ENCODE measurements at regions not wholly inside any gene's neighbourhood (a gene's known extent, or its start where the extent isn't known, plus 50 kb on each side); places are given as distances from the start of the nearest gene placed in this dataset.
A peak's percentile ranks its signal among the peaks of the same experiment; 100 is the strongest.

DNA sequence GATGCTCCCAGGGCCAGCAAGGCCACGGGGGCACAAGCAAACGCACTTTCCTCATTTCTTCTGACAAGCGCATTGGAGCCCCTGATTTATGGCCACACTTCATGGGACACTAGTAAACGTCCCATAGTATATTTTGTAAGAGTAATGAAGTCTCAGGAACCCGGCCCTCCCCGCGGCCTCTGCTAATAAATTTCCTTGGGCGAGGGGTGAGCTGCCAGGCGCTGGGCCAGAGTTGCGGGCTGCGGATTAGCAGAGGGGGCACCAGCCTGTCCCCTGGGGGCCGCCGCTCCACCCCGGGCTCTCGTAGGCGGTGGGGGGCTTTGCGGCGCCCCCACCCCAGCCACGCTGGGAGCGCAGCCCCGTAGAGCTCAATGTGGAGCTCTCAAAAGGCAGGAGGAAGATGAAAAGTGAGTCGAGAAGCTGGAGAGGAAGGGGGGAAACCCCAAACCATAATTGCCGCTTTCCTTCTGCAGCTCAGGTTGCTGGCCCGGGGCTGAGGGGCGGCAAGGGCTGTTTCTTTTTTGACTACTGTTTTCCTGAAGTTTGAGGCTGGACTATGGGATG is 173.6 kb downstream of the CDC5L start:
- DNase-seq: peak; percentile 55

DNA sequence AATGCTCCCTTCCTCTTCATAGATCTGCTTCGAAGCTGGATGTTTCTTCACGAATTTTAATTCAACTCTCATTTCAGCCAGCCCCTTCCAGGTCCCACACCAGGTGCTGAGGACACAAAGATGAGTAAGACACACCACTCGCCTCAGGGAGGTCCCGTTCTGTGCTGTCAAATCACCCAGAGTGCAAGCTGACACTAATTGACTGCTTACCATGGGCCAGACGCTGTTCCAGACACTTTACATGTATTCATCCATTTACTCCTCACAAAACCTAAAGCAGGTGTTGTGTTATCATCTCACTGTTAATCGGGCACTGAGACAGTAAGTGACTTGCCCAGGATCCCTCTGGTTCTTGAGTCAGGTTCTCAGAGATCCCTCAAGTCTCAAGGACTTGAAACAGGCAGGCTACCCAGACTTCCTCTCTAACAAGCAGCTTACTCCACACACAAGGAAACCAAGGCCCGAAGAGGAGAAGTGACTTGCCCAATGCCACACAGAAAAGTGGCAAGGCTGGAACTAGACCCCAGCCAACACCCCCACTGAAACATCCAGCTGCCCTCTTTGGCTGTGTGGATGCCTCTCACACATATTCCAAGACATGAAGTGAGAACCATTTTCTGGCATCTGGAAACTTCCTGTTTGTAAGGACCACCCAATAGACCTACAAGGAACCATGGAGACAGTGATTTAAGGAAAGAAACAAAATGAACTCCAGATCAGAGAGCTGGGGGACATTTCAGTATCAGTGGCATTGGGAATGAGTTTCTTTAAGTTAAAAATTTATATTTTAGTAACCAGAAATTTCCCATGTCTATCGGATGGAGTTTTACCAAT is 174.5 kb downstream of the CDC5L start:
- no peak for DNase-seq

DNA sequence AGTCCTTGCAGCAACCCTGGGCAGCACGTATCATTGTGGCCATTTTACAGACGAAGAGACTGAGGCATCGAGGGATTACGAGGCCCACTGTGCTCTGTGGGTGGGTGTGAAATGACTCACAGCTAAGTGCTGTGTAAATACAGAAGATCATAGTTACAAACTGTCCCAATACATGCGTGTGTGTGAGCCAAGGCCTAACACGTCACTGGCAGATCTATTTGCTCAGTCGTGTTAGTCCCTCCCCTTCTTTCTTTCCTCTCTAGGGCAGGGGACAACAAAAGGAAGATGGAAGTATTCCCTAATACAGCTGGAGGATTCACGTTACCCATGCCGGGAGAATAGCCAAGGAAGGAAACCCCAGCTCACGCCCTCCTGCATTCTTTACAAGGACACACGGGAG is 175.9 kb downstream of the CDC5L start:
- no peak for DNase-seq

DNA sequence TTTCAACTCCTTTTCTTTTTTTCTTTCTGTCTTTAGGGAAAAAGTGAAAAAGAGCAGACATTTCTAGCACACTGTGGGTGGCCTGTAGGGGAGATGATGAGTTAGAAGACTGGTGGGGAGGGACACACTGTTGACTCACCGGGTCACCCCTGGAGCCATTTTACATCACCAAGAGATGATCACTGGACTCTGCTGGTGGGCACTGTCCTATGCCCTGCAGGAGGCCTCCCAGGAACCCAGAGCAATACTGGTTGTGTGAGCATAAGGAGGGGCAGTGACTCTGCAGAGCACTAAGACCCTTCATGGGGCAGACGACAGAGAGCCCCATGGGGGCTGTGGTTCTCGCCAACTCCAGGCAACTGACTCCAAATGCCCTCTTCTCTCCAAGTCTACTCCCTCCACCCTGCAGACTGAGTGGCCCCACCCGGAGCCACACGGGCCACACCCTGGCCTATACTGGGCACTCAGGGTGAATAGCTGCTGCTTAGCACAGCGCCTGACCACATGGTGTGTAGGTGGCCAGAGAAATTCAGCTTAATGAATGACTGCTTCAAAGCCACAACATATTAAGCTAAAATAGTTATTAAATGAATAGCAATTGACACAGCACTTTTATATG is 177.5 kb downstream of the CDC5L start:
- DNase-seq: peak; percentile 55

DNA sequence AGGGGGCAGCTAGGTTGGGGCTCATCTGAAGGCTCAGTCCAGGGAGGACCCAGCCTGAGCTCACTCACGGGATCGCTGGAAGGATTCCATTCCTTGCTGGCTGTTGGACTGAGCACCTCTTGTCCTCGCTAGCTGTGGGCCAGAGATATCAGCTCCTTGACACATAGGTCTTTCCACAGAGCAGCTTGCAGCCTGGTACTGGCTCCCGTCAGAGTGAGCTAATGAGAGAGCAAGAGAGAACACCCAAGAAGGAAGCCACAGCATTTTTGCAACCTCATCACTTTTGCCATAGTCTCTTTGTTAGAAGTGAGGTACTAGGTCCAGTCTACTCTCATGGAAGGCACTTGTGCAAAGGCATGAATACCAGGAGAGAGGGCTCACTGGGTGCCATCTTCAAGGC is 179.9 kb downstream of the CDC5L start:
- no peak for DNase-seq

DNA sequence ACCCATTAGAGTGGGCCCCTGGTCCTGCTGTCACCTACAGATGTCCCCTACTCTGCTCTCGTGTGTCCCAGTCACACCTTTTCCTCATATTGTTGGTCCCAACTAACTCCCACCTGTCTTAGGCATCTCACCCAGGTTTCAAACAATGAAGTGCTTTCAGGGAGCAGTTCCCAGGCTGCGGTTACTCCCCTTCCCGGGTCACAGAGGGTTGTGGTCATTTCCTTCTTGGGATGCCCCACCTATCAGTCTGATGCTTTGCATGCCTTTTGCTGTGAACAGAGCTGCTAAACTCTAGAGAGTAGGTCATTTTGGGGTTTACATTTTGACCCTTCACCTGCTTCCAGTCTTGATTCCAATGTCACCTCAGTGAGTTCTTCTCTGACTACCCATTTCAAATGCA is 181.6 kb downstream of the CDC5L start:
- DNase-seq: no peak

DNA sequence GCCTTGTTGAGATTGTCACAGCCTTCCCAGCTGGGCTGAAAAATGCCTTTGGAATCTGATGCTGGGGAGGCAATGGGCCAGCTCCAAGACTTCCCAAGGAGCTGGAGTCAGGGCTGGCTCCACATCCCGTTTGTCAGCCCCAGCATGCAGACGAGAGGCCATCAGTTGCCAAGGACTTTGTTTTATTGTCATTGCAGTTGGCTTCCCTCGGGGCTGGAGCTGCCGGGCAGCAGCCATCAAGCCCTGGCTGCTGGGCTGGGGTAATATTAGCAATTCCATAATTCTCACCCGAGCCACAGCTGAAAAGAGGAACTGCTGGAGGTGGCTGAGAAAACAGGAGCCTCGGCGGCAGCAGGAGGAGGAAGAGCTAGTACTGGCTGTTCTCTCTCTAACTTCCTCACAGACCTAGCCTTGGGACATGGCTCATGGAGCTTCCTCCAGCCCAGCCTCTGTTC is 182.5 kb downstream of the CDC5L start:
- peak; percentile 77 for DNase-seq

DNA sequence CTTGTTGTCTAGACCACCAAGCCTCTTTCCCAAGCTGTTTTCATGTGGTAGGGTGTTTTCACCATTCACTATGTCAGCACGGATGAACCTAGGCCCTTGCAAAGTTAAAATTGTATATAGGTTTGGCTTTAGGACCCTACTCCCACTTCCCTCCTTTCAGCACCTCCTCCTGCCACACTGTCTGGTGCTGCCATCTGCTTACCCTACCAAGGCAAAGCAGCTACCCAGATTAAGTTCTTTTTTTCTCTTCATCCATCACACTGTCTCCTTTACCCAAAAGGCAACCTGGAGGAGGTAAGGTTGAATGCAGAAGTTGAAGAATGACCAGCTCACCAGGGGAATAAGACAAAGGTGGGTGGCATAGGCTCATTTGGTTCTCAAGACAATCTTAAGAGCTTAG is 184.0 kb downstream of the CDC5L start:
- no peak for DNase-seq

DNA sequence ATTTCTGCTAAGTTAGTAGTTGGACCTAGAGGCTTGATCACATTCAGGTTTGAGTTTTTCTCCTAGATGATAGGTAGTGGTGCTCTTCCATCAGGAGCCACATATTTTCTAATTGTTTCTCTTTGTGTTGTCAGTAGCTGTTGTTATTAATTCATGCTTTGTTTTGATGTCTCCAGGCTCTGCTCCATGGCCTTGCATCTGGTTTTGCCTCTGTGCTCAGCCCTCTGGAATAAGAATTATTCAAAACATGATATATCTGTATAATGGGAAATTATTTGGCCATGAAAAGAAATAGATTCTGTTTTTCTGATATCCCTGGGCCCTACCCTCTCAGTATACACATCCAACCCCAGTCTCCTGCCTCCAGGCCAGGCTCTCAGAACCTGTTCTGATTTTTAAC is 184.8 kb downstream of the CDC5L start:
- no peak for DNase-seq

DNA sequence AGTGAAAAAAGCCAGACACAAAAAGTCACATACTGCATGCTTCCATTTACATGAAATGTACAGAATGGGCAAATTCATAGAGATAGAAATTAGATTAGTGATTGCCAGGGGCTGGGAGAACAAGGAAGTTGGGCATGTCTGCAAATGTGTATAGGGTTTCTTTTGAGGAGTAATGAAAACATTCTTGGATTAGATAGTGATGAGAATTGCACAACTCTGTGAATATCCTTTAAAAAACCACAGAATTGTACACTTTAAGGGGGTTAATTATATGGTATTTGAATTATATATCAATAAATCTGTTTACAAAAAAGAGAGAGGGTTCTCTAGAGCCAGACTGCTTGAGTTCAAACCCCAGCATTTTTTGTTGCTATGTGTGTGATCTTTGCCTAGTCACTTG is 188.1 kb downstream of the CDC5L start:
- DNase-seq: no peak

DNA sequence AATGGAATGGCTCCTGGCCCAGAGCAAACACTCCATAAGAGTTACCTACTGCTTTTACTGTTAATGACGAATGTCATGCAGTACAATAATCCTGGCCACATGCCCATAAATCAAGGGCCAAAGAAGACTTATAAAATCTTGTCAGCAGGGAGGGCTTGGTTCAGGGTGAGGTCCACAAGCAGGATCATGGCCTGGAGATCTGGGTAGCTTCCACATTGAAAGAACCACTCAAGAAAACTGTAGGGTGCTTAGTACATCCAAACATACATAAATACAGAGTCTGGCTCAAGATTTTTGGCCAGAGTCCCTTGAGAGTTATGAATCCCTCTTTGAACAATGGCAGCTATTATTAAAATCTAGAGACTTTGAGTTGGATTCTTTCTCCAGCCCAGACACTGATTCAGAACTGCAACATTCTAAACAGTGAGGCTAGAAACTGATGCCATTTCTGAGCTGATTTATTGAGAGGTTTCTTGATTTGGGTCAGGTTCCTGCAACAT is 188.7 kb downstream of the CDC5L start:
- DNase-seq: no peak

DNA sequence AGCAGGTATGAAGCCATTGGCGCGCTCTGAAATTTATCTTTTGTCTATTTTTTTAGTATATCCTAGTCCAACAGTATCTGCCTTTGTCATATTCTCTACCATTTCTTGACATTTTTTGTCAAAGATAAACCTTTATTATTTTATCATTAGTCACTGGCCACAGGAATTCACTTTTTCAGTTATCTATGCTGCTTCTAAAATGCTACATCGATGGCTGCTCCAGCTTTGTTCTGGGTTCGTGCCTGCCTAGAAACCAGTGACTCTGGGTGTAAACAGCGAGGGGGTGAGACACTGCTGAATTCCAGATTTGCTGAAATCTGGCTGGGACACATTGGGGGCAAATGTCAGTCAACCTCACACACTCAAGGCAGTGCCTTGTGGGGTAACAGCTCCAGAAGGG is 193.4 kb downstream of the CDC5L start:
- no peak for DNase-seq

DNA sequence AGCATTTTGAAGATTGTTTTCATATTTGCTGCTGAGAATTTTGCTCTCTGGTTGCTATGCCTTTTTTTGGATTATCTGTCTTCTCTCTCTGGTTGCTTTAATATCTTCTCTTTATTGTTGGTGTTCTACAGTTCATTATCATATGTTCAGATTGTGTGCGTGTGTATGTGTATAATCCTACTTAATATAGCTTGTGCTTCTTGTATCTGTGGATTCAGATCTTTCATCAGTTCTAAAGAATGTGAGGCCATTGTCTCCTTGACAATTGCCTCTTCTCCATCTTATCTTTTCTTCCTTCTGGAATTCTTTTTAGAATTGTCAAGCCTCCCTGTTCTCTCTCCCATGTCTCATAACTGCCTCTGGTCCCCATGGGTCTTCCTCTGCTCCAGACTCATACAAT is 195.4 kb downstream of the CDC5L start:
- DNase-seq: no peak

DNA sequence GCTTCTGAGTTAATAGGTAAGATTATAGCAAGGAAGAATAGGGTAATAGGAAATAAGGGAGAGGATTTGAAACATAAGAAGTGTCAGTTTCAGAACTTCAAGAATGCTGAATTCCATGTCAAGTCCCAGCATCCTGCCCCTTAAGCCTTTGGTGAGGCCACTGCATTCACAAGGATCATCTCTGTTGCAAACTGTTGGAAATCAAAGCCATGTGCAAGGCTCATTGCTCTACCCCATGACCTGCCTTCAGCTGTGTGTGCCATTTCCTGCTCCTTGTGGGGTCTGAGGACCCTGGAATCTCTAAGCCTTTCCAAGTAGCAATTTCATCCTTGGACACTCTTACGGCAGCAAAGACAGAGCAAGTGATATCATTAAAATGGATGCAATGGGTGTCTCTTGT is 203.0 kb downstream of the CDC5L start:
- no peak for DNase-seq

DNA sequence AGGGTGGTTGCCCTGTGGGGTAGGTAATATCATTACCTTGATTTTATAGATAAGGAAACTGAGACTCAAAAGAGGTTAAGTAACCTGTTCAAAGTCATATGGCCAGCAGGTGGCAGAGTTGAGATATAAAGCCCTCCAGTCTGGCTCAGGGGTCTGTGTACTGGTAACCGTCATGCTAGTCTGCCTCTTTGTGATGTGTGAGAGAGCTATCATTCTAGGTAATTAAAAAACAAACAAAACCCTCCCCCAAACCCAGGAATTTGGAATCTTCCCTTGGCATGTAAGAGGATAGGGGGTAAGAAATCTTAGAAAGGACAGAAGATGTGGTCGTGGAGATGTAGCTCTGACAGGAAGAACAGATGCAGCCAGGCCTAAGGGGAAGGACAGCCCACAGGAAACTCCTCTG is 206.0 kb downstream of the CDC5L start:
- DNase-seq: peak; percentile 47

DNA sequence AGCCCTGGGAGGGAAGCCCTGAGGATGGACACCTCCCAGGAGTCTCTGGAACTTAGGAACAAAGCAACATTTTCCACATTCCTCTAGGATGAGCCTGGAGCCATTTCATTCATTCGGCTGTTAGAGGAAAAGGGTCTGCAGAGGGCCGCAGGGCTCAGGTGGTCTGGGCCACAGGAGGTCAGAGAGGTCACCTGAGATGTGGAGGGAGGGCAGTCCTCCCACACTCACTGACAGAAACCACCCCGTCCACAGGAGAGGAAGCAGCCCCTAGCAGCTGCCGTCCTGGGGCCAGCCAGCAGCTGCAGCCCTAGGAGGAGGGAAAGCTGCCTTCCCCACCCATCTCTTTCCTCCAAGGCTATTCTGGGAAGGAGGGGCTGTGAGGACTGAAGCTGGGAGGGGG is 207.0 kb downstream of the CDC5L start:
- no peak for DNase-seq

DNA sequence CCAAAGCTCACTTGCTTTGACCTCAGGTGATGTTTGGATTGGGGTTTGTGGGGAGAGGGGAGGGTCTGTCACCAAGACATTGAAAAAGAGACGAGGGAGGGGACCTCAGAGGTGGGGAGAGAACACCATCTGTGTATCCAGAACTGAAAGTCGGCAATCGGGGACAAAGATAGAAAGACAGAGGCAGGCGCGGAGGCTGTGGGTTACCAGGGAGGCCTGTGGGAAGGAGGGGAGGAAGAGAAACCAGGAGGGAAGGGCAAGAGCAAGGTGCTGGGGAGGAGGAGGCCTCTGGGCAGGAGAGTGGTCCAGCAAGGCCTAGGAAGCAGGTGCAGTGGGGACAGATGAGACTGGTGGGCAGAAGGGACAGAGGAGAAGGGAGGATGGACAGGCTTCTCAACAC is 211.2 kb downstream of the CDC5L start:
- DNase-seq: no peak

DNA sequence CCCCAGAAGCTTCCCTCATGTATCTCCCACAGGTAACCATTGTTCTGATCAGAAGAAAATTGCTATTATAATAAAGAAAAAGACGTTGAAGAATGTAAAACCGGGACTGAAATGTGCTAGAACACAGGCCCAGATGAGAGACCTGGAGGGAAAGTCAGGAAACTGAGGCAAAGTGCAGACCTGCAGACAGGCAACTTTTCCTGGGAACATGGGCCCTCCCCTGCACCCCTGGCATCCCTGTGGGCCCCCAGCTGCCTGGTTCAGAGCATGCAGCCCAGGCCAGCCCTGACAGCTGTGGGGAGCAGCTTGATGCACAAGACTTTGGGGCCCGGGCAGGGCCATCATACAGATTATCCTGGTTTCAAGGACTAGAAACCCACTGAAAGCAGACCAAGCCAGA is 212.2 kb downstream of the CDC5L start:
- no peak for DNase-seq

DNA sequence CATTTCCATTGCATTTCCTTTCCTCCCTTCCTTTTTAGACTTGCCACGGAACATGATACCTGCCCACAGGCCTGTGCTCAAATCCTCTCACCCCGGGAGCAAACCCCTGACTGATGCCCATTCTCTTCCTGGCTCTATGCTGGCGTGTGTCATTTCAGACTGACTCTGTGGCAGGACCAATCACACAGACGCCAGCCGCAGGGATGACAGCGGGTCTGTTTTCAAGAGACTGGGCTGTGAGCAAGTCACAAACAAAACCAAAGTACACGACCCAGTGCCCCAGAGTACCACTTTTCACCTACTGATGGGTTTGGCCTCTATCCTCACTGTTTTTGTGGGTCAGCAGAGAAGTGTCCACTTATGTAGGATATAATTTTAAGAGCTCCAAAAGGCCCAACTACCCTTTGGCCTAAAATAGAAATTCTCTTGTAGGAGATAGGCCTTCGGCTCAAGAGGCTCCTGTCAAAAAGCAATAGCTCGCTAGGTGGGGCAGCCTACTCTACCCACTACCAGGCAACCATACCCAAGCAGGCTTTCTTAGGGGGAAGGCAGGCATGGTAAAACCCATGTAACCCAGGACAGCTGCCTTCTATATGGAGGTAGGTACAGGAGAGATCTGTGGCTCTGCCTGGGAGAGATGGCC is 215.7 kb downstream of the CDC5L start:
- DNase-seq: peak; percentile 47

DNA sequence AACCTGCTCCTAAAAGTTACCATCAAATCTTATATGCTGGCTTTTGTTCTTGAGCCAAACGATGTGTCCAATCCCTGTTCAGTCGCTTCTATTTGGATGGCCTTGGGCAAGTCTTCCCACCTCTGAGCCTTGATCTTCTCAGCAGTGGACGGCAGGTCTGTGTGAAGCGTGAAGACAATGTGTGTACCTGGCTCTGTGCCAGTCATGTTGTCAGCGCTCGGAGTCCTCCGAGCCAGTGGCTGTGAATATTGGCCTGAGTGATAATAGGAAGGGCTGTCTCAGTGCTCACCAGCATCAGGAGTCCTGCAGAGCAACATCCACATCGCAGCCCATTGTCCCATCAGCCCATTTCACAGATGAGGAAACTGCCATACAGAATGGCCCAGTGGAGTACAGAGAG is 219.0 kb downstream of the CDC5L start:
- no peak for DNase-seq

DNA sequence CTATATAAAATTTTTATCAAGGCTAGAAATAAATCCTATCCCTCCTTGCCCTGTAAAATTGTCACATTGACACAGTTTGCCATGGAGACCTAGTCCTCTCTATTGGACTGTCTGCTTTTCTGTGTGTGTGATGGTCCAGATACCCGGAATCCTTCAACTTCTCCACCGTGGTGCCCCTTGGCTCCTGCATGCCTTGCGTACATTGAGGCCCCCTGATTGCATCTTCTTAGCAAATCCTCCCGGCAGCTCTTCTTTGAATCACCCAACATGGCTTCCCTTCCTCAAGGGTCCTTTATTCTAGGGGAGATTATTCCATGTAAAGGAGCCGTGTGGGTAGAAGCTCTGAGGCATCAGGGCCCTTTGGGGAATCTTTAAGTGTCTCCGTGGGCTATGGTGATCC is 219.5 kb downstream of the CDC5L start:
- DNase-seq: no peak

DNA sequence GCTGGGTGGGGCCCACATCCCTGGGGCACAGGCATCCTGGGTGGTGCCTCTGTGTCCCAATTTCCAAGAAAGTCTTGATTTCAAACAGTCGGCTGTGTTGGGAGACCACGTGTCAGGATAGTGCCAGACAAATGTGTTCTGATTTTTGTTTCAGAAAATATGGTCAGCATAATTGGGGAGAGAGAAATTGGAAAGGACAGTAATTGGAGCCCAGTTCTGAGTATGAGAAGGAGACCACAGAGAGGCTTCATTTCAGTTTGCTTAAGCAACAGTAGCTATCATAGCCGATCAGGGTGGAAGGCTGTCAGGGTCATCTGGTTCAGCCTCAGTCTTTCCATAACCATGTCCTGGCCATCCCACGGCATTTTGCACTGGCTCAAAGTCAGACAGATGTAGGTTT is 220.7 kb downstream of the CDC5L start:
- no peak for DNase-seq

DNA sequence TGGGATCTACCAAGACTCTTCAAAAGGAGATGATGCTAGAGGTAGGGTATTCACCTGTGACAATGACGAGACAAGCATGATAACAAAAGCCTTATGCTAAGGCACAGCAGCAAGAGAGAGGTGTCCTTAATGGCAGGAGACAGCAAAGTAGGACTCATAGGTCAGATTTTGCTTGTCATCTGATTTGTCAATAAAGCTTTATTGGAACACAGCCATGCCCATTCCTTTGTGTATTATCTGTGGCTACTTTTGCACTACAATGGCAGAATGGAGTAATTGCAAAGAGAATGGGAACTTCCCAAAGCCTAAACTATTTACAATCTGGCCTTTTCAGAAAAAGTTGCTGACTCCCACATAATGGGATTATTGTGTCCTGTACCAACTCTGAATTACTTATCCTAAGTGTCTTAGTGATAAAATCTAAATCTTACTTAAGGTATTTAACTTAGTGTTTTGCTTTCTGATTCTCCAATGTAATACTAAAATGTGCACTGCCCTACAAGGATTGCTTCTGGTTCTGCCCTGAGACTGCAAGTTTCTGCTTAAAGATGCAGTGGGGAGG is 221.6 kb downstream of the CDC5L start:
- no peak for DNase-seq
